ENCODE measurements at regions not wholly inside any gene's neighbourhood (a gene's known extent, or its start where the extent isn't known, plus 50 kb on each side); places are given as distances from the start of the nearest gene placed in this dataset.
A peak's percentile ranks its signal among the peaks of the same experiment; 100 is the strongest.

DNA sequence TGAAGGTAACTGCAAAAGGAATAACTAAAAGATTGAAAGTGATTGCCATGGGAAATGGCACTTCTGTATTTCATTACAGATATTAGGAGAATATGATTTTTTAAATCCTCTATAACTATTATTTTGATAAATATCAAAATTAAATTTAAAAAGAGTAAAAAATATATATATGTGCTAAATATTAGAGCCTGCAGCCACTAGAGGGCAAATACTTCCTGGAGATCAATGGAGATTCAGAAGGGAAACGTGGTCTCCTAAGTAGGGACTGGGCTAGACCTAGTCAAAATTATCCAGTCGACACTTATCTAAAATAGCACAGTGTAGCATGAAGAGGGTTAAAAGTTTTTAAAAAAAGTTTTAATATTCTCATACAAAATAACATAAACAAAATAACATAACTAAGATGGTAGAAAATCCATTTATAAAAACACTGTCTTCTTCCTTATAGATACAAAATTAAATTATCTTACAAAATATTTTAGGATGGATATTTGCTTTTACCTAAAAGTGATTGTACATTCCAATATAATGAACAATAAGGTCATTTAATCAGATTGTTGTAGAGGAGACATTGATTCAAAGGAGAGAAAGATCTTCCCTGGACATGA, 434.3 kb downstream of the MDFIC start:
- in situ Hi-C loops (cut with MboI; ENCODE audit: low sequenced_read_pairs, unreplicated experiment): no loop called here
- TF ChIP-seq, protein P1, sequence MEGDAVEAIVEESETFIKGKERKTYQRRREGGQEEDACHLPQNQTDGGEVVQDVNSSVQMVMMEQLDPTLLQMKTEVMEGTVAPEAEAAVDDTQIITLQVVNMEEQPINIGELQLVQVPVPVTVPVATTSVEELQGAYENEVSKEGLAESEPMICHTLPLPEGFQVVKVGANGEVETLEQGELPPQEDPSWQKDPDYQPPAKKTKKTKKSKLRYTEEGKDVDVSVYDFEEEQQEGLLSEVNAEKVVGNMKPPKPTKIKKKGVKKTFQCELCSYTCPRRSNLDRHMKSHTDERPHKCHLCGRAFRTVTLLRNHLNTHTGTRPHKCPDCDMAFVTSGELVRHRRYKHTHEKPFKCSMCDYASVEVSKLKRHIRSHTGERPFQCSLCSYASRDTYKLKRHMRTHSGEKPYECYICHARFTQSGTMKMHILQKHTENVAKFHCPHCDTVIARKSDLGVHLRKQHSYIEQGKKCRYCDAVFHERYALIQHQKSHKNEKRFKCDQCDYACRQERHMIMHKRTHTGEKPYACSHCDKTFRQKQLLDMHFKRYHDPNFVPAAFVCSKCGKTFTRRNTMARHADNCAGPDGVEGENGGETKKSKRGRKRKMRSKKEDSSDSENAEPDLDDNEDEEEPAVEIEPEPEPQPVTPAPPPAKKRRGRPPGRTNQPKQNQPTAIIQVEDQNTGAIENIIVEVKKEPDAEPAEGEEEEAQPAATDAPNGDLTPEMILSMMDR (IDR thresholded peaks at IDR 0.05; ENCODE audit: borderline replicate concordance, control extremely low read depth, extremely low read depth, insufficient read depth, missing control alignments): peak; percentile 7
- peak; percentile 1 for DNase-seq (ENCODE audit: low spot score)

GRCh38 chr7:115354925-115355324, 433.0 kb downstream of the MDFIC start:
- in situ Hi-C loops (cut with MboI; ENCODE audit: low sequenced_read_pairs, unreplicated experiment): no loop called here
- TF ChIP-seq, protein P1 (IDR thresholded peaks at IDR 0.05; ENCODE audit: borderline replicate concordance, control extremely low read depth, extremely low read depth, insufficient read depth, missing control alignments): no peak

DNA sequence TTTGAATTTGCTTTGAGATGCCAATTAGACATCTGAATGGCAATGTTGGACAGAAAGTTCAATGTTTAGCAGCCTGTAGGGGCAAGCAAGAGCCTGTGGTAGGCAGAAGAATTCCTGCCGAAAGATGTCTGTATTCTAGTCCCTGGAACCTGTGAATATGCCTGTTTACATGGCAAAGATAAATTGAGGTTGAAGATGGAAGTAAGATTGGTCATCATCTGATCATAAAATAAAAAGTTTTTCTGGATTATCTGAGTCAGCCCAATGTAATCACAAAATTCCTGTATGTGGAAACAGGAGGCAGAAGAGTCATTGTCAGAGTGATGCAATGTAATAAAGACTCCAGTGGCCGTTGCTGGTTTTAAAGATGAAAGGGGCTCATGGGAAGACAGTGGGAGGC, 430.5 kb downstream of the MDFIC start:
- no peak for DNase-seq (ENCODE audit: low spot score)
- TF ChIP-seq, protein P1 (IDR thresholded peaks at IDR 0.05; ENCODE audit: borderline replicate concordance, control extremely low read depth, extremely low read depth, insufficient read depth, missing control alignments): no peak
- in situ Hi-C loops (cut with MboI; ENCODE audit: low sequenced_read_pairs, unreplicated experiment): no loop called here

More at GRCh38 chr7:115354925-115355324, 433.0 kb downstream of the MDFIC start:
- no peak for DNase-seq (ENCODE audit: low spot score)

DNA sequence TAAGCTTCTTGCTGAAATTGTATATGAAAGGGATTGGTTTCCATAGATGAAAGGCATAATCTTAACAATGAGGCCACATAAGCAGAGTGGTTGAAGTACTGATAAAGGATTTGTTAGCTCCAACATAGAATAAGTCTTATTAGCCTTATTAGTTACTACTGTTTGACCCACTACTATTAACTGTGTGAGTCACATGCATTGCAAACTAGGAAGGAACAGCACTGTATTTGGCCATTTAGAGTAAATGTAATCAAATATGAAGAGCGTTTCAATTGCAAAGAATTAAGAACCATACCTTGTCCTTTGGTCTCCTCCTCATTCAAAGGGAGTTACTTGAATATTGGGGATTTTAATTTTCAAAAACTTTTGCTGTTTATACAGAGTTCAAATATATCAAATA, 428.9 kb downstream of the MDFIC start:
- in situ Hi-C loops (cut with MboI; ENCODE audit: low sequenced_read_pairs, unreplicated experiment): no loop called here
- no peak for DNase-seq (ENCODE audit: low spot score)
- TF ChIP-seq, protein P1 (IDR thresholded peaks at IDR 0.05; ENCODE audit: borderline replicate concordance, control extremely low read depth, extremely low read depth, insufficient read depth, missing control alignments): no peak

- in situ Hi-C loops (cut with MboI; ENCODE audit: low sequenced_read_pairs, unreplicated experiment): no loop called here
- no peak for DNase-seq (ENCODE audit: low spot score)
- TF ChIP-seq, protein P1 (IDR thresholded peaks at IDR 0.05; ENCODE audit: borderline replicate concordance, control extremely low read depth, extremely low read depth, insufficient read depth, missing control alignments): no peak
Observed at GRCh38 chr7:115349635-115350034, 427.7 kb downstream of the MDFIC start.

GRCh38 chr7:115346685-115347084, 424.8 kb downstream of the MDFIC start:
- TF ChIP-seq, protein P1 (IDR thresholded peaks at IDR 0.05; ENCODE audit: borderline replicate concordance, control extremely low read depth, extremely low read depth, insufficient read depth, missing control alignments): no peak
- DNase-seq (ENCODE audit: low spot score): no peak
- in situ Hi-C loops (cut with MboI; ENCODE audit: low sequenced_read_pairs, unreplicated experiment): no loop called here

Measured in GM13976 (cell line).